Astrocyte (in vitro differentiated cells and primary cell): ENCODE measurements at regions not wholly inside any gene's neighbourhood (a gene's known extent, or its start where the extent isn't known, plus 50 kb on each side); places are given as distances from the start of the nearest gene placed in this dataset.

ENCODE experiments used
- EZH2 ChIP-seq: IDR thresholded peaks from 2 replicates; pipeline ENCODE4 v1.6.1; 2012; ENCODE audit warnings: mild to moderate bottlenecking, low read length, inconsistent platforms; ENCODE audit not compliant: insufficient read depth
- TF ChIP-seq, protein P1 (sequence below): IDR thresholded peaks from 2 replicates; pipeline ENCODE4 v1.5.1; 2011; ENCODE audit warnings: low read depth, mild to moderate bottlenecking, inconsistent platforms, low read length, moderate library complexity; ENCODE audit not compliant: insufficient read depth

DNA sequence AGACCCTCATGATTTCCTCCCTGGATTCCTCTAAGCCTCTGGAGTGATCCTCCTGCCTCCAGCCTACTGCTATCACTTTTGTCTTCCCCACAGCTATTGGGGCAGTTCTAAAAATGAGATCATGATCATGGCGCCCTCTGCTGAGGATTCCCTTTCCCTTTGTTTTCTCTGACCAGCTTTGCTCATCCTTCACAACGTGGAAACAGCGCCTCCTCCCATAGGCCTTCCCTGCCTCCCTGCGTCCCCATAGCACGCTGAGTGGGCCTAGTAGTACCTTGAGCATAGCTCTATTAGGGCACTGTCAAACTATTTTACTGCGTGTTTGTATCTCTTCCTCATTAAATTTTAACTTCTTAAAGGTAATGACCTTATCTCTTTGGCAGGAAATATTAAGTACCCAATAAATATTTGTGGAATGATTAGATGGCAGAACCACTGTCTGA lies 207.0 kb upstream of the FANCL start:
- TF ChIP-seq, protein P1, sequence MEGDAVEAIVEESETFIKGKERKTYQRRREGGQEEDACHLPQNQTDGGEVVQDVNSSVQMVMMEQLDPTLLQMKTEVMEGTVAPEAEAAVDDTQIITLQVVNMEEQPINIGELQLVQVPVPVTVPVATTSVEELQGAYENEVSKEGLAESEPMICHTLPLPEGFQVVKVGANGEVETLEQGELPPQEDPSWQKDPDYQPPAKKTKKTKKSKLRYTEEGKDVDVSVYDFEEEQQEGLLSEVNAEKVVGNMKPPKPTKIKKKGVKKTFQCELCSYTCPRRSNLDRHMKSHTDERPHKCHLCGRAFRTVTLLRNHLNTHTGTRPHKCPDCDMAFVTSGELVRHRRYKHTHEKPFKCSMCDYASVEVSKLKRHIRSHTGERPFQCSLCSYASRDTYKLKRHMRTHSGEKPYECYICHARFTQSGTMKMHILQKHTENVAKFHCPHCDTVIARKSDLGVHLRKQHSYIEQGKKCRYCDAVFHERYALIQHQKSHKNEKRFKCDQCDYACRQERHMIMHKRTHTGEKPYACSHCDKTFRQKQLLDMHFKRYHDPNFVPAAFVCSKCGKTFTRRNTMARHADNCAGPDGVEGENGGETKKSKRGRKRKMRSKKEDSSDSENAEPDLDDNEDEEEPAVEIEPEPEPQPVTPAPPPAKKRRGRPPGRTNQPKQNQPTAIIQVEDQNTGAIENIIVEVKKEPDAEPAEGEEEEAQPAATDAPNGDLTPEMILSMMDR = peak; percentile 56
- TF ChIP-seq EZH2 = no peak
